ENCODE measurements at regions not wholly inside any gene's neighbourhood (a gene's known extent, or its start where the extent isn't known, plus 50 kb on each side); places are given as distances from the start of the nearest gene placed in this dataset.

GRCh38 chr14:71595441-71595840, 336.8 kb upstream of the RGS6 start:
- DNase-seq (ENCODE audit: low read depth) = no peak
- no peak overlapping the region for H3K4me3 ChIP-seq (ENCODE audit: control insufficient read depth, low read depth, low read length)
- no peak for TF ChIP-seq CTCF (IDR thresholded peaks at IDR 0.05; ENCODE audit: control insufficient read depth, insufficient read depth, low read depth, low read length, missing control alignments)

- no peak overlapping the region for H3K4me3 ChIP-seq (ENCODE audit: control insufficient read depth, low read depth, low read length)
- DNase-seq (ENCODE audit: low read depth) = no peak
- TF ChIP-seq CTCF (IDR thresholded peaks at IDR 0.05; ENCODE audit: control insufficient read depth, insufficient read depth, low read depth, low read length, missing control alignments) = no peak
These were observed 334.8 kb upstream of the RGS6 start for GRCh38 chr14:71597287-71597920.

- no peak for DNase-seq (ENCODE audit: low read depth)
- no peak overlapping the region for H3K4me3 ChIP-seq (ENCODE audit: control insufficient read depth, low read depth, low read length)
- TF ChIP-seq CTCF (IDR thresholded peaks at IDR 0.05; ENCODE audit: control insufficient read depth, insufficient read depth, low read depth, low read length, missing control alignments) = no peak
These were observed 334.1 kb upstream of the RGS6 start for GRCh38 chr14:71597955-71598660.

GRCh38 chr14:71600309-71600708, 331.9 kb upstream of the RGS6 start:
- TF ChIP-seq CTCF (IDR thresholded peaks at IDR 0.05; ENCODE audit: control insufficient read depth, insufficient read depth, low read depth, low read length, missing control alignments) = no peak
- H3K4me3 ChIP-seq (ENCODE audit: control insufficient read depth, low read depth, low read length) = no peak overlapping the region
- no peak for DNase-seq (ENCODE audit: low read depth)

- no peak for TF ChIP-seq CTCF (IDR thresholded peaks at IDR 0.05; ENCODE audit: control insufficient read depth, insufficient read depth, low read depth, low read length, missing control alignments)
- H3K4me3 ChIP-seq (ENCODE audit: control insufficient read depth, low read depth, low read length) = no peak overlapping the region
- no peak for DNase-seq (ENCODE audit: low read depth)
These were observed 329.7 kb upstream of the RGS6 start for GRCh38 chr14:71602524-71602923.

- DNase-seq (ENCODE audit: low read depth) = no peak
- no peak overlapping the region for H3K4me3 ChIP-seq (ENCODE audit: control insufficient read depth, low read depth, low read length)
- TF ChIP-seq CTCF (IDR thresholded peaks at IDR 0.05; ENCODE audit: control insufficient read depth, insufficient read depth, low read depth, low read length, missing control alignments) = no peak
These were observed 328.0 kb upstream of the RGS6 start for GRCh38 chr14:71604231-71604630.

Measured in AG09309 (cell line).